HFFc6 (cell line): ENCODE measurements at regions not wholly inside any gene's neighbourhood (a gene's known extent, or its start where the extent isn't known, plus 50 kb on each side); places are given as distances from the start of the nearest gene placed in this dataset.
"Not testable (repeated sequence)": the region's sequence is repeated elsewhere in the genome, so short reads cannot be mapped to it uniquely, and the experiment has no call there.

Source experiments
- DNase-seq: peaks from one replicate; pipeline ENCODE4 v3.0.0-alpha.2; 2018
- H3K27ac Mint-ChIP-seq: 2 replicates; pipeline ENCODE4 v1.8.0; 2020; ENCODE audit warnings: mild to moderate bottlenecking, mixed read lengths
- H3K27me3 Mint-ChIP-seq: 2 replicates; pipeline ENCODE4 v1.8.0; 2021; ENCODE audit warnings: mild to moderate bottlenecking, moderate library complexity, mixed read lengths; ENCODE audit not compliant: insufficient read depth
- H3K36me3 Mint-ChIP-seq: 2 replicates; pipeline ENCODE4 v1.8.0; 2021; ENCODE audit warnings: low read depth, mixed read lengths
- H3K4me1 Mint-ChIP-seq: 2 replicates; pipeline ENCODE4 v1.8.0; 2020; ENCODE audit warnings: low read depth, mixed read lengths
- H3K4me3 Mint-ChIP-seq: 2 replicates; pipeline ENCODE4 v1.8.0; 2020; ENCODE audit warnings: mild to moderate bottlenecking, moderate library complexity, mixed read lengths
- H3K9me3 Mint-ChIP-seq: 2 replicates; pipeline ENCODE4 v1.8.0; 2020; ENCODE audit warnings: mild to moderate bottlenecking, mixed read lengths
- CTCF ChIP-seq: fragments of 200-600 bp; sonication (generic); IDR thresholded peaks from 2 replicates; pipeline ENCODE4 v1.5.0; 2021; ENCODE audit warnings: antibody characterized with exemption, mild to moderate bottlenecking

- DNase-seq, H3K4me3 Mint-ChIP-seq, H3K27me3 Mint-ChIP-seq, H3K27ac Mint-ChIP-seq, H3K9me3 Mint-ChIP-seq, H3K4me1 Mint-ChIP-seq, H3K36me3 Mint-ChIP-seq: not testable (repeated sequence)
These were observed 106.0 kb upstream of the THOC3 start for GRCh38 chr5:176073996-176074571.

- H3K27me3 Mint-ChIP-seq, H3K4me1 Mint-ChIP-seq, H3K9me3 Mint-ChIP-seq, H3K4me3 Mint-ChIP-seq, H3K27ac Mint-ChIP-seq, H3K36me3 Mint-ChIP-seq, DNase-seq: not testable (repeated sequence)
These were observed 115.6 kb upstream of the THOC3 start for GRCh38 chr5:176083717-176084116.

- DNase-seq, H3K4me1 Mint-ChIP-seq, H3K4me3 Mint-ChIP-seq, H3K9me3 Mint-ChIP-seq, H3K27ac Mint-ChIP-seq, H3K27me3 Mint-ChIP-seq, H3K36me3 Mint-ChIP-seq: not testable (repeated sequence)
These were observed 135.0 kb upstream of the THOC3 start for GRCh38 chr5:176103083-176103482.

- H3K27me3 Mint-ChIP-seq, H3K27ac Mint-ChIP-seq, H3K36me3 Mint-ChIP-seq, DNase-seq, H3K4me1 Mint-ChIP-seq, H3K4me3 Mint-ChIP-seq, H3K9me3 Mint-ChIP-seq: not testable (repeated sequence)
These were observed 125.3 kb upstream of the SIMC1 start for GRCh38 chr5:176112888-176113287.

- H3K4me1 Mint-ChIP-seq, H3K9me3 Mint-ChIP-seq, H3K36me3 Mint-ChIP-seq, DNase-seq, H3K4me3 Mint-ChIP-seq, H3K27me3 Mint-ChIP-seq, H3K27ac Mint-ChIP-seq: not testable (repeated sequence)
These were observed 124.4 kb upstream of the SIMC1 start for GRCh38 chr5:176113673-176114335.

GRCh38 chr5:176114825-176115224, 123.4 kb upstream of the SIMC1 start:
- H3K4me3 Mint-ChIP-seq, DNase-seq, H3K9me3 Mint-ChIP-seq, H3K27me3 Mint-ChIP-seq, H3K36me3 Mint-ChIP-seq, H3K27ac Mint-ChIP-seq, H3K4me1 Mint-ChIP-seq: not testable (repeated sequence)

- not testable (repeated sequence) for H3K4me3 Mint-ChIP-seq, H3K9me3 Mint-ChIP-seq, H3K27me3 Mint-ChIP-seq, H3K4me1 Mint-ChIP-seq, DNase-seq, H3K36me3 Mint-ChIP-seq, H3K27ac Mint-ChIP-seq
These were observed 120.5 kb upstream of the SIMC1 start for GRCh38 chr5:176117699-176118238.

- not testable (repeated sequence) for H3K4me3 Mint-ChIP-seq, H3K27ac Mint-ChIP-seq, H3K27me3 Mint-ChIP-seq, DNase-seq, H3K9me3 Mint-ChIP-seq, H3K36me3 Mint-ChIP-seq, H3K4me1 Mint-ChIP-seq
These were observed 115.9 kb upstream of the SIMC1 start for GRCh38 chr5:176122361-176122760.

GRCh38 chr5:176124120-176124519, 114.1 kb upstream of the SIMC1 start:
- not testable (repeated sequence) for H3K4me3 Mint-ChIP-seq, H3K27ac Mint-ChIP-seq, DNase-seq, H3K27me3 Mint-ChIP-seq, H3K9me3 Mint-ChIP-seq, H3K36me3 Mint-ChIP-seq, H3K4me1 Mint-ChIP-seq

GRCh38 chr5:176131771-176132170, 106.5 kb upstream of the SIMC1 start:
- H3K27ac Mint-ChIP-seq = no peak overlapping the region
- no peak for TF ChIP-seq CTCF
- H3K36me3 Mint-ChIP-seq = no peaks in the 10 kb centered on the region
- H3K9me3 Mint-ChIP-seq = no peaks in the 10 kb centered on the region; the same call in 1 of the 2 replicates
- H3K4me1 Mint-ChIP-seq = no peaks in the 10 kb centered on the region
- no peak overlapping the region for H3K4me3 Mint-ChIP-seq
- peaks cover 7% of the 10 kb centered on the region for H3K27me3 Mint-ChIP-seq
- no peak for DNase-seq
